D721Med (cell line): ENCODE measurements at regions not wholly inside any gene's neighbourhood (a gene's known extent, or its start where the extent isn't known, plus 50 kb on each side); places are given as distances from the start of the nearest gene placed in this dataset.
"Not testable (repeated sequence)": the region's sequence is repeated elsewhere in the genome, so short reads cannot be mapped to it uniquely, and the experiment has no call there.

ENCODE experiments used
- DNase-seq: peaks from one replicate; pipeline ENCODE4 v3.0.0; 2011; ENCODE audit warnings: low spot score; ENCODE audit not compliant: insufficient read length
- FAIRE-seq: peaks from 2 replicates; lab custom pipeline; 2011; peaks lifted over from hg19 to GRCh38; lab: Jason Lieb, UNC
- CTCF ChIP-seq: IDR thresholded peaks from 2 replicates; pipeline ENCODE4 v1.5.1; 2012; ENCODE audit warnings: mild to moderate bottlenecking, control low read depth; ENCODE audit not compliant: insufficient read depth; ENCODE audit errors: missing control alignments

DNA sequence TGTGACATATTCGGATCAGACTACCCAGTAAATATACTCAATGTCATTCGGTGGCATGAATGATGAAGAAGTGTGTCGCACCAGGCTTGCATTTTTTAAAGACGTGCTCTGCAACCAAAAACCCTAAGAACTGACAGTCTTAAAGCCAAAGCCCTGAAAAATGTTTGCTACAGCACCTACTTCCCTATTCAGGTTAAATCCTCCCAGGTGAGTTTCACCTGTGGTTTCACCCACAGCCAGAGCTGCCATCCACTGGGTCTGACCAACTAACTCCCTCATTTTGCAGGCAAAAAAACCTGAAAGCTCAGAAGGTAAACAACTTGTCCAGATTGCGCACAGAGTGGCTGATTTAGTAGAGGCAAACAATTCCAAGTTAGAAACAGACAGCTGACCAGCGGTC, 222.3 kb upstream of the MGAT5 start:
- DNase-seq (no peak), FAIRE-seq (no peak)
- TF ChIP-seq CTCF = no peak

- FAIRE-seq (no peak), DNase-seq (no peak)
- TF ChIP-seq CTCF = no peak
These were observed 218.1 kb upstream of the MGAT5 start for GRCh38 chr2:134035605-134036370.

- FAIRE-seq (no peak), DNase-seq (no peak)
- TF ChIP-seq CTCF = no peak
These were observed 213.8 kb upstream of the MGAT5 start for GRCh38 chr2:134039912-134040581.

GRCh38 chr2:134040626-134041172, 213.2 kb upstream of the MGAT5 start:
- FAIRE-seq, DNase-seq: not testable (repeated sequence)

- DNase-seq (no peak), FAIRE-seq (no peak)
- TF ChIP-seq CTCF = no peak
These were observed 212.0 kb upstream of the MGAT5 start for GRCh38 chr2:134041877-134042276.

DNA sequence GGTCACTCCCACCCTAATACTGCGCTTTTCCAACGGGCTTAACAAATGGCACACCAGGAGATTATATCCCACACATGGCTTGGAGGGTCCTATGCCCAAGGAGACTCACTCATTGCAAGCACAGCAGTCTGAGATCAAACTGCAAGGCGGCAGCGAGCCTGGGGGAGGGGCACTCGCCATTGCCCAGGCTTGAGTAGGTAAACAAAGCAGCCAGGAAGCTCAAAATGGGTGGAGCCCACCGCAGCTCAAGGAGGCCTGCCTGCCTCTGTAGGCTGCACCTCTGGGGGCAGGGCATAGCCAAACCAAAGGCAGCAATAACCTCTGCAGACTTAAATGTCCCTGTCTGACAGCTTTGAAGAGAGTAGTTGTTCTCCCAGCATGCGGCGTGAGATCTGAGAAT, 210.8 kb upstream of the MGAT5 start:
- not testable (repeated sequence) for DNase-seq

GRCh38 chr2:134052173-134052572, 201.7 kb upstream of the MGAT5 start:
- FAIRE-seq (no peak), DNase-seq (no peak)
- no peak for TF ChIP-seq CTCF

More for the DNA sequence above, 210.8 kb upstream of the MGAT5 start:
- FAIRE-seq = not testable (repeated sequence)

DNA sequence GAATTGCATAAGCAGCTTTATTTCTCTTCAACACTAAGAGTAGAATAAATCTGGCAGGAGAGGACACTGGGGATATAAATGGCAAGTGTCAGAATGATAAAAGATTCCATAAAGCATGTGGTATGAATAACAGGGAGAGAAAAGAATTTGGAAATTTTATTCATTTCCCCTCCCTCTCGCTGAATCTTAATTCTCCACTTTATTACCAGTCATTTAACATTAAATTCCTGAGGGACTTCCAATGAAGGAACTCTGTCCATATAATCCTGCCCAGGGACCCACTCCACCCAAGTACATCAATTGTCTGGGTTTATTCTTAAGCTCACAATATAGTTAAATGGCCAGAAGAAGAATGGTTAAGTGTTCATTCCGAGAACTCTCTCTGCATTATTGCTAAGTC, 197.7 kb upstream of the MGAT5 start:
- no peak for TF ChIP-seq CTCF
- FAIRE-seq = no peak
- no peak for DNase-seq

DNA sequence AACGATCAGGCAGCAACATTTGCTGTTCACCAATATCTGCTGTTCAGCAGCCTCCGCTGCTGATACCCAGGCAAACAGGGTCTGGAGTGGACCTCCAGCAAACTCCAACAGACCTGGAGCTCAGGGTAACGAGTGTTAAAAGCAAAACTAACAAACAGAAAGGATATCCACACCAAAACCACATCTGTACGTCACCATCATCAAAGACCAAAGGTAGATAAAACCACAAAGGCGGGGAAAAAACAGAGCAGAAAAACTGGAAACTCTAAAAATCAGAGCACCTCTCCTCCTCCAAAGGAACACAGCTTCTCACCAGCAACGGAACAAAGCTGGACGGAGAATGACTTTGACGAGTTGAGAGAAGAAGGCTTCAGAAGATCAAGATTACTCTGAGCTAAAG, 192.8 kb upstream of the MGAT5 start:
- not testable (repeated sequence) for FAIRE-seq

DNA sequence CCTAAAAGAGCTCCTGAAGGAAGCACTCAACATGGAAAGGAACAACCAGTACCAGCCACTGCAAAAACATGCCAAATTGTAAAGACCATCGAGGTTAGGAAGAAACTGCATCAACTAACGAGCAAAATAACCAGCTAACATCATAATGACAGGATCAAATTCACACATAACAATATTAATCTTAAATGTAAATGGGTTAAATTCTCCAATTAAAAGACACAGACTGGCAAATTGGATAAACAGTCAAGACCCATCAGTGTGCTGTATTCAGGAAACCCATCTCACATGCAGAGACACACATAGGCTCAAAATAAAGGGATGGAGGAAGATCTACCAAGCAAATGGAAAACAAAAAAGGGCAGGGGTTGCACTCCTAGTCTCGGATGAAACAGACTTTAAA, 191.6 kb upstream of the MGAT5 start:
- FAIRE-seq = not testable (repeated sequence)

More for the DNA sequence above, 192.8 kb upstream of the MGAT5 start:
- DNase-seq = not testable (repeated sequence)

GRCh38 chr2:134063916-134064315, 190.0 kb upstream of the MGAT5 start:
- not testable (repeated sequence) for DNase-seq, FAIRE-seq

More for the DNA sequence above, 191.6 kb upstream of the MGAT5 start:
- DNase-seq = not testable (repeated sequence)
